Ovary (tissue), 3 donors: ENCODE measurements at regions not wholly inside any gene's neighbourhood (a gene's known extent, or its start where the extent isn't known, plus 50 kb on each side); places are given as distances from the start of the nearest gene placed in this dataset.

Experiments
- CTCF ChIP-seq, 3 donors: fragments of 450-650 bp in 2 of 3; fragments of 200-600 bp in 1 of 3; IDR thresholded peaks; one replicate each; pipeline versions ENCODE4 v1.5.1 to v1.8.0; 2016 to 2022; ENCODE audit warnings: antibody characterized with exemption in 3 of 3, mild to moderate bottlenecking in 1 of 3
- EP300 ChIP-seq: sonication (generic); formaldehyde crosslinking; IDR thresholded peaks from one replicate; pipeline ENCODE4 v1.6.1; 2017; ENCODE audit warnings: antibody characterized with exemption
- POLR2A ChIP-seq: fragments of 450-650 bp; IDR thresholded peaks from one replicate; pipeline ENCODE4 v1.6.1; 2017; ENCODE audit warnings: antibody characterized with exemption, mild to moderate bottlenecking, moderate library complexity
- donor health status: DM: no; HTN: no; CAD: no.

GRCh38 chr5:125244531-125244930, 498.1 kb upstream of the ZNF608 start:
- TF ChIP-seq POLR2A: no peak
- no peak for TF ChIP-seq CTCF (IDR thresholded peaks at IDR 0.05)
- TF ChIP-seq EP300: no peak
